NCI-H2081 (cell line): ENCODE measurements at regions not wholly inside any gene's neighbourhood (a gene's known extent, or its start where the extent isn't known, plus 50 kb on each side); places are given as distances from the start of the nearest gene placed in this dataset.

ENCODE experiments used
- DNase-seq, 2 experiments: peaks; one replicate each; lab custom pipeline; 2025; lab: John Stamatoyannopoulos, UW

- no peak for DNase-seq
These were observed 400.6 kb upstream of the CFAP20DC start for GRCh38 chr3:59450437-59450836.

- peak in 1 of 2 experiments; percentile 9 for DNase-seq
These were observed 397.1 kb upstream of the CFAP20DC start for GRCh38 chr3:59446775-59447465.

GRCh38 chr3:59444676-59445075 is 394.9 kb upstream of the CFAP20DC start:
- DNase-seq = no peak

GRCh38 chr3:59444294-59444671 is 394.5 kb upstream of the CFAP20DC start:
- DNase-seq = no peak

GRCh38 chr3:59443618-59444293 is 393.9 kb upstream of the CFAP20DC start:
- DNase-seq = no peak

GRCh38 chr3:59442046-59442445 is 392.2 kb upstream of the CFAP20DC start:
- DNase-seq = no peak

GRCh38 chr3:59440285-59441028 is 390.6 kb upstream of the CFAP20DC start:
- no peak for DNase-seq

- no peak for DNase-seq
These were observed 388.7 kb upstream of the CFAP20DC start for GRCh38 chr3:59438492-59438891.

GRCh38 chr3:59436164-59436958 is 386.5 kb upstream of the CFAP20DC start:
- DNase-seq = peak; percentile 17 to 74

- no peak for DNase-seq
These were observed 383.7 kb upstream of the CFAP20DC start for GRCh38 chr3:59433546-59433945.

GRCh38 chr3:59432665-59433064 is 382.8 kb upstream of the CFAP20DC start:
- no peak for DNase-seq

GRCh38 chr3:59430341-59430740 is 380.5 kb upstream of the CFAP20DC start:
- no peak for DNase-seq

GRCh38 chr3:59429198-59429597 is 379.4 kb upstream of the CFAP20DC start:
- no peak for DNase-seq

GRCh38 chr3:59426821-59427565 is 377.2 kb upstream of the CFAP20DC start:
- DNase-seq = no peak

GRCh38 chr3:59425942-59426341 is 376.1 kb upstream of the CFAP20DC start:
- no peak for DNase-seq

GRCh38 chr3:59425371-59425770 is 375.5 kb upstream of the CFAP20DC start:
- no peak for DNase-seq

GRCh38 chr3:59424268-59425010 is 374.6 kb upstream of the CFAP20DC start:
- DNase-seq = no peak

GRCh38 chr3:59423707-59424106 is 373.9 kb upstream of the CFAP20DC start:
- DNase-seq = no peak

GRCh38 chr3:59422312-59422711 is 372.5 kb upstream of the CFAP20DC start:
- DNase-seq = no peak

- DNase-seq = no peak
These were observed 369.0 kb upstream of the CFAP20DC start for GRCh38 chr3:59418836-59419235.

- DNase-seq = no peak
These were observed 362.7 kb upstream of the CFAP20DC start for GRCh38 chr3:59412516-59412915.
